Osteocyte (in vitro differentiated cells): ENCODE measurements at regions not wholly inside any gene's neighbourhood (a gene's known extent, or its start where the extent isn't known, plus 50 kb on each side); places are given as distances from the start of the nearest gene placed in this dataset.

ENCODE experiments used
- DNase-seq: peaks from one replicate; pipeline ENCODE4 v3.0.0; 2021; ENCODE audit warnings: mixed read lengths; ENCODE audit not compliant: unreplicated experiment; ENCODE audit errors: extremely low spot score
- H3K27ac Mint-ChIP-seq: one replicate; pipeline ENCODE4 v1.8.0; 2021; ENCODE audit warnings: mild to moderate bottlenecking, mixed read lengths; ENCODE audit not compliant: unreplicated experiment
- H3K27me3 Mint-ChIP-seq: one replicate; pipeline ENCODE4 v1.8.0; 2021; ENCODE audit warnings: mixed read lengths; ENCODE audit not compliant: unreplicated experiment
- H3K36me3 Mint-ChIP-seq: one replicate; pipeline ENCODE4 v1.8.0; 2021; ENCODE audit warnings: mixed read lengths; ENCODE audit not compliant: unreplicated experiment
- H3K4me1 Mint-ChIP-seq: one replicate; pipeline ENCODE4 v1.8.0; 2021; ENCODE audit warnings: mixed read lengths; ENCODE audit not compliant: unreplicated experiment
- H3K4me3 Mint-ChIP-seq: one replicate; pipeline ENCODE4 v1.8.0; 2021; ENCODE audit warnings: mild to moderate bottlenecking, moderate library complexity, mixed read lengths; ENCODE audit not compliant: unreplicated experiment
- H3K9me3 Mint-ChIP-seq: one replicate; pipeline ENCODE4 v1.8.0; 2021; ENCODE audit warnings: mixed read lengths; ENCODE audit not compliant: unreplicated experiment
- TF ChIP-seq, protein P1 (sequence below): fragments of 200-600 bp; sonication (generic); IDR thresholded peaks from 2 replicates; pipeline ENCODE4 v1.5.0; 2021; ENCODE audit warnings: antibody characterized with exemption, mild to moderate bottlenecking, moderate library complexity

DNA sequence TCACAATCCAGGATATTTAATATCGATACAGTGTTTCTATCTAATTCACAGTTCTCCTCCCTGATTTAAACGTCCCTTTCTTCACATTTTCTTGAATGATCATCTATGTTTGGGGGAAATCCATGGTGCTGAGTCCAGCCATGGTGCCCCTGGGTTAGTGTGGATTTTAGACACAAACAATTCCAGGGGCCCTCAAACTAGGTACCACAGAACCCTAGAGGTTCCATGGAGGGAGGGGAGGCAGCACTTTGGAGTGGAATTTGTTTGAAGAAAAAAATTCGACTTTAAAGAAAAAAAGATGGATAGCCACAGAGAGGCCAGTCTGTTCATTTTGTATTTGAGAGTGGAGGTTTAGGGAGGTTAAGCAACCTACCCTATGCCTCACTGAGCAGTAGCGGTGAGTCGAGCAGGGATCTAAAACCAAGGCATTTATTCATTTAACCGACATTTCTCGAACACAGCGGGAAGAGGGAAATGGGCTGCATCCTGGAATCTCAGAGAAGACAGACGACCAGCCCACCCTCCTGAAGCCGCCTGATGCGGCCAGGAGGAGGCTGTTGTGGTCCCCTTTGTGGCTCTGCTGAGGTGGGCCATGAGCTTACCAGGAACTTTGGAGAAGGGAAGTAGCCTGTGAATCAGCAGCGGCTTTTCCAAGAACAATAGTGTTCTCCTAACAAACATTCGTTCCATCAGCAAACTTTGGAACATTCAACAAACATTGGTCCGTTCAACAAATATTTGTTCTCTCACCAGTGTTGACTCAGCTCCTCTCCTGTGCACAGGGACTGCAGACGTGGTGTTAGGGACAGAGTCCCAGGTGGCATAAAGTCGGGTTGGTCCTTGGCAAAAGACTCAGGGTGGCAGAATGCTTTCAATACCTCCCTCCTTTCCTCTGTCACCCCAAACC, 103.5 kb upstream of the ZBTB40 start:
- H3K36me3 Mint-ChIP-seq, result no peaks in the 10 kb centered on the region
- TF ChIP-seq, protein P1, sequence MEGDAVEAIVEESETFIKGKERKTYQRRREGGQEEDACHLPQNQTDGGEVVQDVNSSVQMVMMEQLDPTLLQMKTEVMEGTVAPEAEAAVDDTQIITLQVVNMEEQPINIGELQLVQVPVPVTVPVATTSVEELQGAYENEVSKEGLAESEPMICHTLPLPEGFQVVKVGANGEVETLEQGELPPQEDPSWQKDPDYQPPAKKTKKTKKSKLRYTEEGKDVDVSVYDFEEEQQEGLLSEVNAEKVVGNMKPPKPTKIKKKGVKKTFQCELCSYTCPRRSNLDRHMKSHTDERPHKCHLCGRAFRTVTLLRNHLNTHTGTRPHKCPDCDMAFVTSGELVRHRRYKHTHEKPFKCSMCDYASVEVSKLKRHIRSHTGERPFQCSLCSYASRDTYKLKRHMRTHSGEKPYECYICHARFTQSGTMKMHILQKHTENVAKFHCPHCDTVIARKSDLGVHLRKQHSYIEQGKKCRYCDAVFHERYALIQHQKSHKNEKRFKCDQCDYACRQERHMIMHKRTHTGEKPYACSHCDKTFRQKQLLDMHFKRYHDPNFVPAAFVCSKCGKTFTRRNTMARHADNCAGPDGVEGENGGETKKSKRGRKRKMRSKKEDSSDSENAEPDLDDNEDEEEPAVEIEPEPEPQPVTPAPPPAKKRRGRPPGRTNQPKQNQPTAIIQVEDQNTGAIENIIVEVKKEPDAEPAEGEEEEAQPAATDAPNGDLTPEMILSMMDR, result no peak
- no peak overlapping the region for H3K4me3 Mint-ChIP-seq

DNA sequence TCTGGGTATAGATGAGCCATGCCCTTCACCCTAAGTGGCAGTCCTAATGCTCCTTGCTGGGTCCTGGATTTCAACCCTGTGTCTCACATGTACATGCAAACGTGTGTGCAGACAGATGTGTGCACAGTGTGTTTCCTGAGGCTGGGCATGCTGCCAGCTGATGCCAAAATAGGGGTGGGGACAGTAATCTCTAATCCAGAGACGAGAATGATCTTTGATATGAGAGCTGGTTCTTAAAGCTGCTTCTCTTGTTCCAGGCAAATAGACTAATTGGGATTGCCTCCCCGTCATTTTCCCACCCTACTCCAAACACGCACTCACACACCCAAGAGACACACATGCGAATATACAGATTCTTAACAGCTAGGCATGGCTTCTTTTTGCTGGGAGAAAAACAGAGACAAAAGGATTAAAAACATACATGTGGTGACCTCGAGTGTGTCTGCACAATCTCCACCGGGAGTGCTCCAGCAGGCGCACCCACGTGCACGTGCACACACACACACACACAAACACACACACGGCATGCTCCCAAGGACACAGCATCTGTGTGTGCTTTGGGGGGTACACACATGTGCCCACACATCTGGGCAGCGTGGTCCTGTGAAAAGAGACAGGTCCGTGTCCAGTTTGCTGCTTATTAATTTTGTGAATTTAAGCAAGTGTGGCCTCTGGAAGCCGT, 102.1 kb upstream of the ZBTB40 start:
- Mint-ChIP-seq H3K27ac (no peak overlapping the region), H3K4me3 (no peak overlapping the region), H3K4me1 (no peaks in the 10 kb centered on the region), H3K36me3 (no peaks in the 10 kb centered on the region), H3K9me3 (no peaks in the 10 kb centered on the region), H3K27me3 (peaks cover 50% of the 10 kb centered on the region)
- TF ChIP-seq, protein P1, result no peak
- DNase-seq, result no peak

More for the DNA sequence above, 103.5 kb upstream of the ZBTB40 start:
- Mint-ChIP-seq H3K9me3 (no peaks in the 10 kb centered on the region), H3K27me3 (peaks cover 58% of the 10 kb centered on the region), H3K27ac (no peak overlapping the region), H3K4me1 (no peaks in the 10 kb centered on the region)
- DNase-seq, result no peak

DNA sequence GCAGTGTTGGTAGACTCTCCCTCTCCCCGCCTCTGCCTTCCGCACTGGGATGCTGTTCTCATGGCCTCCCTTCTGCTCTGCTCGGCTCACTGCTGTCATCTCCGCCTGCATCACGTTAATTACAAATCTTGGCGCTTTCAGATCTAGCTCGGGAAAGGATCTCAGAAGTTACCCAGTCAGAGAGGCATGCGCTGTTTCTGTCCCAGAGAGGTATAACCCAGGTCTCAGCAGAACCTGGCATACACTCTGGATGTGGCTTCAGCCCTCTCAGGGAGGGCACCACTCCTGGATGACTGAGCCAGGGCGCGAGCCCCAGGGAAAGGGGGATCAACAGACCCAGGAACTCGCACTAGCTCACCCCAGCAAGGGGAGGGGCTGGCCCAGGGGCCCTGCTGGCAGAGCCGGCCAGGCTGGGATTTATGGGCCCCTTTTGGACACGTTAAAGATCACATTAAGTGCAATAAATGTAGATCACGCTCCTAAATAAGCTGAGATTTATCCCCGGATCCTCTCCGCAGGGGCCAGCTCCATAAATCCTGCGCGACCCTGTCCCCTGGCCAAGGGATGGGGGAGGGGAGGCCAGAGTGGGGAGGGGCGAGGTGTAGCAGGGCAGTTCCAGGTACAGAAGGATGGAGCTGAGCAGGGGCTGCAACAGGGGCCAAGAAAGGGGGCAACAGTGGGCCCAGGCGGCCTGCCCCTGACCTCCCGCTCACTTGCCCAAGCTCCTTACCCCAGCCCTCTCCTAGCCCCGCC, 101.3 kb upstream of the ZBTB40 start:
- TF ChIP-seq, protein P1, result no peak
- H3K4me3 Mint-ChIP-seq, result no peak overlapping the region
- no peak overlapping the region for H3K27ac Mint-ChIP-seq
- H3K4me1 Mint-ChIP-seq, result no peaks in the 10 kb centered on the region
- DNase-seq, result no peak
- H3K36me3 Mint-ChIP-seq, result no peaks in the 10 kb centered on the region
- H3K9me3 Mint-ChIP-seq, result no peaks in the 10 kb centered on the region
- peaks cover 43% of the 10 kb centered on the region for H3K27me3 Mint-ChIP-seq

DNA sequence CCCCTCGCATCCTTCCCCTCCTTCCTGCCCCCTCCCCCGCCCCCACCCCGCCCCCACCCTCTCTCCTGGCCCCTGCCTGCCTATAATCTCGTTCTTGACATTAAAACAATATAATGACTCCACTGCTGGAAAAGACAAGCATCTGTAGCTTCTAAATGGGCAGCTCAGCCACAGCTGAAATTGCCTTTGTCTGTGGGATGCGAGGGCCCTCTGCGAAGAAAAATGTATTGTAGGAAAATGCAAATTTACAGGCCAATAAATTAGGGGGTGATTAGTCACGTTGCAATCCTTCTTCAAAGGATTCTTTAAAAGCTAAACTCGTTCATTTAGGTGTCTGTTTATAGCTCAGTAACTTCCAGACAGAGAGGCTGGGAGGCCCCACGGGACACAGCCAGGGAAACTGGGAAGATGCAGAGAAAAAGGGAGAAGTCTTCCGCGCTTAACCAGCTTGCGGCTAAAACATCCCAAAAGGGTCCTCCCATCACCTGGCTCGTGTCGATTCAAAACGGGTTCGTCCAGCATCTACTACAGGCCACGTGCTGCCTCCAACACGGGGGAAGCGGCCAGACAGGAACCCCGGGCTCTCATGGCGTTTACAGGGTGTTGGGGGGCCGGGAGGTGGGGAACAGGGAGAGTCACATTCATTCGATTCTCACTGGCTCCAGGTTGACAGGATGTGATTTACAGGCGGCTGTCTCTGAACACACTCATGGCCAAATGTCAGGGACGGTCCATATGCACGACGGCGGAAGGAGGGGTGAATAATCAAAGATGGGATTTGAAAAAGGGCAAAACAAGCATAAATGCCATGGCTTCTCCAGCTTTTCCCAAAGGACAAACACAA, 100.5 kb upstream of the ZBTB40 start:
- H3K36me3 Mint-ChIP-seq, result no peaks in the 10 kb centered on the region
- H3K27me3 Mint-ChIP-seq, result peaks cover 38% of the 10 kb centered on the region
- DNase-seq, result no peak
- no peaks in the 10 kb centered on the region for H3K9me3 Mint-ChIP-seq
- TF ChIP-seq, protein P1, result no peak
- no peaks in the 10 kb centered on the region for H3K4me1 Mint-ChIP-seq
- no peak overlapping the region for H3K27ac Mint-ChIP-seq
- no peak overlapping the region for H3K4me3 Mint-ChIP-seq
